HG03175 (cell line): ENCODE measurements at regions not wholly inside any gene's neighbourhood (a gene's known extent, or its start where the extent isn't known, plus 50 kb on each side); places are given as distances from the start of the nearest gene placed in this dataset.
"Not testable (repeated sequence)": the region's sequence is repeated elsewhere in the genome, so short reads cannot be mapped to it uniquely, and the experiment has no call there.

Source experiments
- ATAC-seq: cut with Tn5 transposase; IDR thresholded peaks from one replicate; pipeline ENCODE4 v1.9.1; 2021; ENCODE audit warnings: mild to moderate bottlenecking, moderate library complexity; ENCODE audit not compliant: unreplicated experiment

- no peak for ATAC-seq
These were observed 1465.5 kb downstream of the SLITRK5 start for GRCh38 chr13:89136678-89137077.

- ATAC-seq = no peak
These were observed 1479.2 kb downstream of the SLITRK5 start for GRCh38 chr13:89150362-89150761.

GRCh38 chr13:89153941-89154340, 1482.8 kb downstream of the SLITRK5 start:
- no peak for ATAC-seq

- ATAC-seq = no peak
These were observed 1491.9 kb downstream of the SLITRK5 start for GRCh38 chr13:89163096-89163495.

GRCh38 chr13:89165685-89166084, 1494.5 kb downstream of the SLITRK5 start:
- ATAC-seq = no peak

GRCh38 chr13:89169951-89170350, 1498.8 kb downstream of the SLITRK5 start:
- no peak for ATAC-seq

GRCh38 chr13:89181041-89181440, 1509.9 kb downstream of the SLITRK5 start:
- ATAC-seq = no peak

- no peak for ATAC-seq
These were observed 1528.0 kb downstream of the SLITRK5 start for GRCh38 chr13:89199138-89199537.

GRCh38 chr13:89204435-89204834, 1533.3 kb downstream of the SLITRK5 start:
- ATAC-seq = no peak

GRCh38 chr13:89205856-89206520, 1534.8 kb downstream of the SLITRK5 start:
- no peak for ATAC-seq

GRCh38 chr13:89212186-89212585, 1541.0 kb downstream of the SLITRK5 start:
- no peak for ATAC-seq

GRCh38 chr13:89214185-89214584, 1543.0 kb downstream of the SLITRK5 start:
- ATAC-seq = no peak

- ATAC-seq = not testable (repeated sequence)
These were observed 1544.1 kb downstream of the SLITRK5 start for GRCh38 chr13:89215319-89215718.

- no peak for ATAC-seq
These were observed 1546.6 kb downstream of the SLITRK5 start for GRCh38 chr13:89217813-89218212.

GRCh38 chr13:89221557-89222158, 1550.5 kb downstream of the SLITRK5 start:
- ATAC-seq = no peak

- no peak for ATAC-seq
These were observed 1556.2 kb downstream of the SLITRK5 start for GRCh38 chr13:89227356-89227755.

GRCh38 chr13:89238496-89238895, 1567.3 kb downstream of the SLITRK5 start:
- ATAC-seq = no peak

GRCh38 chr13:89239361-89240127, 1568.4 kb downstream of the SLITRK5 start:
- no peak for ATAC-seq

GRCh38 chr13:89255844-89256406, 1584.8 kb downstream of the SLITRK5 start:
- ATAC-seq = no peak

GRCh38 chr13:89267734-89268133, 1596.6 kb downstream of the SLITRK5 start:
- ATAC-seq = no peak

GRCh38 chr13:89269737-89270136, 1598.6 kb downstream of the SLITRK5 start:
- ATAC-seq = no peak

- no peak for ATAC-seq
These were observed 1599.6 kb downstream of the SLITRK5 start for GRCh38 chr13:89270736-89271135.
